ENCODE measurements at regions not wholly inside any gene's neighbourhood (a gene's known extent, or its start where the extent isn't known, plus 50 kb on each side); places are given as distances from the start of the nearest gene placed in this dataset.

DNA sequence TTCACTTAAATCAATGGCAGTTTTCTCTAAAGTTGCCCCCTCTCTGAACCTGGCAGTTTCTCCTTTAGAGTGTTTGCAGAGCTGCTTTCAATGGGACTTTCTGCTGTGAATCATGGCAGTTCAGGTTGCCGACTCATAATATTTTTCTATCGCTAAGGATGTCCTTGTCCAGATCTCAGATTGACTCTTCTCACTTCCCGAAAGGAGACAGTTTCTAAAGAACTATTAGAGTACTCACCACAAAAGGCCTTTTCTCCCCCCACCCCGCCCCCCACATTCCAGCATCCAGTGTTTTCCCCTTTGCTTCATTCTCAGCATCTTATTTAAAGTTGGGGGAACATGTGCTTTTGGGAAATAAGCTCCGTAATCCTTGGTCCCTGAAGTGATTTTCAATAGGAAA lies 443.5 kb upstream of the KLF4 start:
- H3K4me3 ChIP-seq (ENCODE audit: low read length) = peak overlapping the region; percentile 17
- peaks cover 14% of the 10 kb centered on the region for H3K4me1 ChIP-seq (ENCODE audit: control insufficient read depth, insufficient read depth, low read length)
- peak; percentile 29 for DNase-seq (ENCODE audit: low read depth)
- H3K9ac ChIP-seq (ENCODE audit: low read length) = no peak overlapping the region
- no peaks in the 10 kb centered on the region for H3K27me3 ChIP-seq (replicated peaks; ENCODE audit: control insufficient read depth, insufficient read depth, low read length)
- H3K9me3 ChIP-seq (ENCODE audit: control insufficient read depth, low read length) = no peaks in the 10 kb centered on the region
- H3K36me3 ChIP-seq (ENCODE audit: control insufficient read depth, insufficient read depth, low read length, severe bottlenecking) = no peaks in the 10 kb centered on the region

DNA sequence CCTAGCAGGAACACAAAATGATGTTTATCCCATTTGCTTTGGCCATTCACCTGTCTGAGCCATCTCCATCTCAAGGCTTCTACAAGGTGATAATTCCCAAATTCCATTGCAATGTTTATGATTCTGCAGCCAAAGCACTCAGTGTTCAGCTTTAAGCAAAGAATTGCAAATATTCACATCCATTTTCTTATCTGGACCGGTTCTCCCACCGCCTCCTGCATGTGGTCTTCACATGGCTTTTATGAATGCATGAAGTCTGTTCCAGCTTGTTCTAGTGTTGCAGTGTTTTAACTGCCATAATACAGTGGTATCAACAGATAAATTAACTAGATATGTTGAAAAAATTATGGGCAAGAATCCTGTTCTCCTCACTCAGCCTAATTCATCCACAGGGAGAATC lies 443.0 kb upstream of the KLF4 start:
- no peaks in the 10 kb centered on the region for H3K27me3 ChIP-seq (replicated peaks; ENCODE audit: control insufficient read depth, insufficient read depth, low read length)

DNA sequence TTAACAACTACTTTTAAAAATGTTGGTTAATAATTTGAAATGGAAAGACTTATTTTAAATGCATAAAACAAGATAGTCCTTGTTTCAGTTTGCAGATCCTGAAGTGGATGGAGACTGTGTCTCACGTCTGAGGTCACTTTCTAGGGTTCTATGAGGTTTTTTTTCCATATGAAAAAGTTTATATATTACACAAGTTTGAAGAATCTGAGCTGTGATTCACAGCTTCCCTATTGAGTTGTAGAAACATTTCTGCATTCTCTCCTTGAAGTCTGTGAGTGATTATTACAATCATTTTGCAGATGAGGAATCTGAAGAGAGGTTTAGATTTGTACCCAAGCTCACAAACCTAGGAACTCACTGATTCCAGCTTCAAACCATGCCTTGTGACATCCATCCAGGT lies 442.5 kb upstream of the KLF4 start:
- Histone ChIP-seq H3K36me3 (ENCODE audit: control insufficient read depth, insufficient read depth, low read length, severe bottlenecking) (no peaks in the 10 kb centered on the region), H3K4me3 (ENCODE audit: low read length) (no peak overlapping the region), H3K9me3 (ENCODE audit: control insufficient read depth, low read length) (no peaks in the 10 kb centered on the region), H3K4me1 (ENCODE audit: control insufficient read depth, insufficient read depth, low read length) (peaks cover 14% of the 10 kb centered on the region), H3K9ac (ENCODE audit: low read length) (no peak overlapping the region), H3K27me3 (replicated peaks; ENCODE audit: control insufficient read depth, insufficient read depth, low read length) (no peaks in the 10 kb centered on the region)
- peak; percentile 82 for DNase-seq (ENCODE audit: low read depth)

More for the DNA sequence above, 443.0 kb upstream of the KLF4 start:
- H3K36me3 ChIP-seq (ENCODE audit: control insufficient read depth, insufficient read depth, low read length, severe bottlenecking) = no peaks in the 10 kb centered on the region
- DNase-seq (ENCODE audit: low read depth) = peak; percentile 13
- H3K9ac ChIP-seq (ENCODE audit: low read length) = no peak overlapping the region
- peaks cover 14% of the 10 kb centered on the region for H3K4me1 ChIP-seq (ENCODE audit: control insufficient read depth, insufficient read depth, low read length)
- no peak overlapping the region for H3K4me3 ChIP-seq (ENCODE audit: low read length)
- H3K9me3 ChIP-seq (ENCODE audit: control insufficient read depth, low read length) = no peaks in the 10 kb centered on the region

DNA sequence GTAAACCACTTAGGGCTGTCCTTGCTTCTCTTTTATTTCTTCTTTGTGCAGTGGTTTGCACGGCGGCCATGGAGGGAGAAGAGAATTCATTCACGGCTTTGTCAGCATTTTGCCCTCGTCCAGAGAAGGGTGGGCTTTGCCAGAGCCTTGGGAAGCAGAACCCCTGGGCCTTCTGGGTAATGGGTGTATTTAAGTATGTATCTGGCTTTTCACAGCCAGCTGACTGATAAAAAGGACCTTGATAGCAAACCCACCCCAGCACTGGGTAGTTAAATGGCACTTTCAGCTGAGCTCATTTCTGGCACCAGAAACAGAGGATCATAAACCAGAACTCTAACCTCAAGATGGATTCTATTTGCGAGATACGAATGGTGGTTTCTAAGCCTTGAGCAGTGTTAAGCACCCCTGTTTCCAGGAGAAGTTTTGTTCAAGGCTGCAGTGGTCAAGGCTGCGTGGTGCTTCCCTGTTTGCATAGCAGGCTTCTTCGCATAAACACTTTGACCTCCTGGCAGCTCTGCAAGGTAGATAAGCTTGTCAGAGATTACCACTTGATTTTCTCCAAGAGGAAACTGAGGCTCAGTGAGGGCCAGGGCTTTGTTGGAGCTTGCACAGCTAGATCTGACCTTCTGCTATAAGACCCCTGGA lies 441.6 kb upstream of the KLF4 start:
- Histone ChIP-seq H3K9me3 (ENCODE audit: control insufficient read depth, low read length) (no peaks in the 10 kb centered on the region), H3K36me3 (ENCODE audit: control insufficient read depth, insufficient read depth, low read length, severe bottlenecking) (no peaks in the 10 kb centered on the region), H3K4me1 (ENCODE audit: control insufficient read depth, insufficient read depth, low read length) (peaks cover 14% of the 10 kb centered on the region), H3K9ac (ENCODE audit: low read length) (no peak overlapping the region), H3K27me3 (replicated peaks; ENCODE audit: control insufficient read depth, insufficient read depth, low read length) (no peaks in the 10 kb centered on the region), H3K4me3 (ENCODE audit: low read length) (no peak overlapping the region)
- DNase-seq (ENCODE audit: low read depth) = no peak

DNA sequence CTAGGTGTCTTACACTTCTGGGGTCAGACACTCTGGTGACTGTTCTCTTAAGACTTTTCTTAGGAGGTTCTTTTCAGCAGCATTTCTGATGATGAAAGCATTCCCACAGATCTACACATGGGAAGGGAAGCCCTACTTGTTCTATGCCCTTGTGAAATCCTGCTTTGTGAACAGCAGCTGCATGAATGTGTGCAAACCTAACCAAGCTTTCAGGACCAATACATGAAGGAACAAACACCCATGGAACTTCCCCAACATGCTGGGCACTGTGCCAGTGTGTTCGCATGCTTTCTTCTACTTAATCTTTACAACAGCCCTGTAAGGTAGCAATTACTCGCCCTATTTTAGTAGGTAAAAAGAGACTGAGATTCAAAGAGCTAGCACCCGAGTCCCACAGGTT lies 439.9 kb upstream of the KLF4 start:
- Histone ChIP-seq H3K9me3 (ENCODE audit: control insufficient read depth, low read length) (no peaks in the 10 kb centered on the region), H3K4me1 (ENCODE audit: control insufficient read depth, insufficient read depth, low read length) (peaks cover 14% of the 10 kb centered on the region), H3K9ac (ENCODE audit: low read length) (no peak overlapping the region), H3K36me3 (ENCODE audit: control insufficient read depth, insufficient read depth, low read length, severe bottlenecking) (no peaks in the 10 kb centered on the region), H3K27me3 (replicated peaks; ENCODE audit: control insufficient read depth, insufficient read depth, low read length) (no peaks in the 10 kb centered on the region), H3K4me3 (ENCODE audit: low read length) (no peak overlapping the region)
- DNase-seq (ENCODE audit: low read depth) = peak; percentile 73

DNA sequence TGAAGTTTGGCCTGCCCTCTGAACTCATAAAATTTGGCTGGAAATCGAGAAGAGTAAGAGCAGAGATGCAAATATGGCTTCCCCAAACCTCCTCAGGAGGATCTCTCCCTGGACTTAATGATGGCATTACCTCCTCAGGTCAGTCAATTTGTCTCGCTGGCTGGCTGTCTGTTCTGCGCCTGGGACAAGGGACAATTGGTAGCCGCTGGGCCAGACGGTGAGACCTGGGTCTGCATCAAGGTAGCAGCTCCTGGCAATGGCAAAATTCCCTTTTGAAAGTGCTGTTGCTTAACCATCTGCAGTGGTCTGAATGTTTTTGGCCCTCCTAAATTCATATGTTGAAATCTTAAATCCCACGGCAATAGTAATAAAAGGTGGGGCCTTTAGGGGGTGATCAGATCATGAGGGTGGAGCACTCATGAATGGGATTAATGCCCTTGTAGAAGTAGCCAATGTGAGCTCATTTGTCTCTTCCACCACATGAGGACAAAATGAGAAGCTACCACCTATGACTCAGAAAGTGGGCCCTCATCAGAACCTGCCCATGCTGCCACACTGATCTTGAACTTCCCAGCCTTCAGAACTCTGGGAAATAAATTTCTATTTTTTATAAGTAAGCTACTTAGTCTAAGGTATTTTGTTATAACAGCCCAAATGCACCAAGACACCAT lies 439.3 kb upstream of the KLF4 start:
- Histone ChIP-seq H3K27me3 (replicated peaks; ENCODE audit: control insufficient read depth, insufficient read depth, low read length) (no peaks in the 10 kb centered on the region), H3K4me1 (ENCODE audit: control insufficient read depth, insufficient read depth, low read length) (peaks cover 14% of the 10 kb centered on the region), H3K4me3 (ENCODE audit: low read length) (no peak overlapping the region), H3K9ac (ENCODE audit: low read length) (no peak overlapping the region), H3K9me3 (ENCODE audit: control insufficient read depth, low read length) (peaks cover 1% of the 10 kb centered on the region), H3K36me3 (ENCODE audit: control insufficient read depth, insufficient read depth, low read length, severe bottlenecking) (no peaks in the 10 kb centered on the region)
- no peak for DNase-seq (ENCODE audit: low read depth)

DNA sequence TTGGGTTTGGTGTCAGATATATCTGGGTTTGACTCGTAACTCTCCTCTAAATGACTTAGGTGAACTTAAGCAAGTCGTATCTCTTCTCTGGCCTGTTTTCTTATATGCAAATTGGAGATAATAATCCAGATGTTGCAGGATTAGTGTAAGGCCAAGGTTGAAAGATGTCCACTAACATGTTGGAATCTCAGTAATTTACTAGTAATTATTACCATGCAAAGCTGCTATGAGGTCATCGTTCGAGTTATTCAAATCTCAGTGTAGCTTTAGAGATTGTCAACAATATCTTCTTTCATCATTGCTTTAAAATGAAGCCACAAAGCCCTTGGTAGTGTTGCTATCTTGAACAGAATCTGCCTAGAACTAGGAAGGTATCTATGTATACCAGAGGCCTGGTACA lies 437.7 kb upstream of the KLF4 start:
- no peaks in the 10 kb centered on the region for H3K36me3 ChIP-seq (ENCODE audit: control insufficient read depth, insufficient read depth, low read length, severe bottlenecking)
- DNase-seq (ENCODE audit: low read depth) = no peak
- H3K4me3 ChIP-seq (ENCODE audit: low read length) = no peak overlapping the region
- H3K9me3 ChIP-seq (ENCODE audit: control insufficient read depth, low read length) = peaks cover 7% of the 10 kb centered on the region
- peaks cover 3% of the 10 kb centered on the region for H3K4me1 ChIP-seq (ENCODE audit: control insufficient read depth, insufficient read depth, low read length)
- H3K9ac ChIP-seq (ENCODE audit: low read length) = no peak overlapping the region
- no peaks in the 10 kb centered on the region for H3K27me3 ChIP-seq (replicated peaks; ENCODE audit: control insufficient read depth, insufficient read depth, low read length)

DNA sequence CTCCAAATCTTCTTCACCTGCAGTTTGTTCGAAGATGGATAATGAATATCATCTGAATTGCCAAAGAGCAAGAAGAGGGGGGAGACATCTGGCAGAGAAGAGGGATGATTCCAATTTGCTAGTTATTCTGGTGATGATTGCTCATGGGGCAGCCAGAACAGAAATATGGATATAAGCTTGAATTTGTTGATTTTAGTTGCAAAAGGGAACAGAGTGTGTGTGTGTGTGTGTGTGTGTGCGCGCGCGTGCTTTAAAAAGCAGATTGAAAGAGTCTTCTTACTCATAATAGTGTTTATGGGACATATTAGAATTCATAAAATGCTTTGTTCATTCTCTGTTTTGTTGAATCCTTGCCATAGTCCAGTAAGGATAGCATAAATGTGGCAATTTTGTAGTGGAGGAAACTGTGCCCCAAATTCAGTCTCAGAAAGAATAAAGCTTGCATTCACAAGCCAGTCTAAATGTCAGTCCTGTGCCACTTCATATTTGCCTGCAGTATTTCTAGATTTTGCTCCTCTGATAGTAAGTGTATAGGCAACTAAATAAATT lies 436.3 kb upstream of the KLF4 start:
- Histone ChIP-seq H3K4me3 (ENCODE audit: low read length) (no peak overlapping the region), H3K4me1 (ENCODE audit: control insufficient read depth, insufficient read depth, low read length) (no peaks in the 10 kb centered on the region), H3K9ac (ENCODE audit: low read length) (no peak overlapping the region), H3K9me3 (ENCODE audit: control insufficient read depth, low read length) (peaks cover 7% of the 10 kb centered on the region), H3K27me3 (replicated peaks; ENCODE audit: control insufficient read depth, insufficient read depth, low read length) (no peaks in the 10 kb centered on the region), H3K36me3 (ENCODE audit: control insufficient read depth, insufficient read depth, low read length, severe bottlenecking) (no peaks in the 10 kb centered on the region)
- no peak for DNase-seq (ENCODE audit: low read depth)

DNA sequence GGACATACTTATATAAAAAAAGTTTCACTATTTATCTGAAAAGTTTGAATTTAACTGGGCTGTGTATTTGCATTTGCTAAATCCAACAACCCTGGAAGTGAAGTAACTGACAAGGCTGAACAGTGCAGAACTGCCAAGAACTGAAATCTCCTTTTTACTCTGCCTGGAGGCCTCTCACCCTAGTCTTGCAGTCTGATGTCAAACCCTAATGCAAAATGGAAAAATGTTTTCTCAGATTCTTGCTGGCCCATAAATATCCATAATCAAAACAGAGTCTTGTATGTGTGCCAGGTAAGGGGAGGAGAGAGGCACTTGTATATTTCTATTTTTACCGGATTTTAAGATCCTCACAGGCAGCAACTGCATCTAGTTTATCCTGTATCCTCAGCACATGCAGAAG lies 432.7 kb upstream of the KLF4 start:
- no peaks in the 10 kb centered on the region for H3K4me1 ChIP-seq (ENCODE audit: control insufficient read depth, insufficient read depth, low read length)

DNA sequence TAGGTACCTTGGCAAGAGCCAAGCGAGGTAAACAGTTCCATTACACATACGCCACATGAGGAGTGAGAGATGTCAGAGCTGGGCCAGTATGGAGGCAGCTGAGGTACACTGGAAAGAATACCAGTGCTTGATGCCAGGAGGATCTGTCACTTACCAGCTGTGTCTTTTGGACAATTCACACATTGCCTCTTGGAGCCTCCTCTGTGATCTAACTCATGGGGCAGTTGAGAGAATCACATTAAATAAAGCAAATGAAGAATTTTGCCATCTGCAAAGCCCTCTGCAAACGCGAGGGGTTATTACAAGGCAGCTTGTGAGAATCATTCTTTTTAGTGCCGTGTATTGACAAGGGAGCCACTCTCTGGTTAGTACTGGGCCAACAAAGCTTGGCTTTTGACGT lies 429.7 kb upstream of the KLF4 start:
- H3K27me3 ChIP-seq (replicated peaks; ENCODE audit: control insufficient read depth, insufficient read depth, low read length) = no peaks in the 10 kb centered on the region
- peaks cover 7% of the 10 kb centered on the region for H3K9me3 ChIP-seq (ENCODE audit: control insufficient read depth, low read length)
- DNase-seq (ENCODE audit: low read depth) = no peak
- H3K4me3 ChIP-seq (ENCODE audit: low read length) = no peak overlapping the region
- H3K36me3 ChIP-seq (ENCODE audit: control insufficient read depth, insufficient read depth, low read length, severe bottlenecking) = no peaks in the 10 kb centered on the region
- H3K9ac ChIP-seq (ENCODE audit: low read length) = no peak overlapping the region
- H3K4me1 ChIP-seq (ENCODE audit: control insufficient read depth, insufficient read depth, low read length) = no peaks in the 10 kb centered on the region

More for the DNA sequence above, 432.7 kb upstream of the KLF4 start:
- no peak overlapping the region for H3K9ac ChIP-seq (ENCODE audit: low read length)
- H3K9me3 ChIP-seq (ENCODE audit: control insufficient read depth, low read length) = peaks cover 7% of the 10 kb centered on the region
- no peaks in the 10 kb centered on the region for H3K36me3 ChIP-seq (ENCODE audit: control insufficient read depth, insufficient read depth, low read length, severe bottlenecking)
- DNase-seq (ENCODE audit: low read depth) = peak; percentile 45
- H3K4me3 ChIP-seq (ENCODE audit: low read length) = no peak overlapping the region
- no peaks in the 10 kb centered on the region for H3K27me3 ChIP-seq (replicated peaks; ENCODE audit: control insufficient read depth, insufficient read depth, low read length)

DNA sequence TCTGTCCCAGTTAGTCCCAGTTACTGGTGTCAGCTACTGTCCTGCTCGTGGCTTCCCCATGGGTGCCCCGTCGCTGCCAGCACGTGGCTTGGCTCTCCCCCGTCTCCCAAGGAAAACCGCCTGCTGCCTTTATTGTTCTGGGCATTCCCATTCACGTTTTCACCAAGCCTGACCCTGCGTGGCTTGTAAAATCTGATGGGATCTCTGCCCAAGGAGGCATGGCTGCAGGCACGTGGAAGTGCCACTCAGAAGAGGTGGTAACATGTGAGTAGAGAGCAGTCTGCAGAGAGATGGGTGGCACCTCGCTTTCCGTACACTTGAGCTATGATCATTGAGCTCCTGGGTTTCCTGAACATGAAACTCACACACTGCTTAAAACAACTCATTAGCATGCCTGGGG lies 429.2 kb upstream of the KLF4 start:
- H3K4me1 ChIP-seq (ENCODE audit: control insufficient read depth, insufficient read depth, low read length) = no peaks in the 10 kb centered on the region
- H3K27me3 ChIP-seq (replicated peaks; ENCODE audit: control insufficient read depth, insufficient read depth, low read length) = no peaks in the 10 kb centered on the region
- peaks cover 8% of the 10 kb centered on the region for H3K9me3 ChIP-seq (ENCODE audit: control insufficient read depth, low read length)
- H3K36me3 ChIP-seq (ENCODE audit: control insufficient read depth, insufficient read depth, low read length, severe bottlenecking) = no peaks in the 10 kb centered on the region
- H3K4me3 ChIP-seq (ENCODE audit: low read length) = no peak overlapping the region
- H3K9ac ChIP-seq (ENCODE audit: low read length) = no peak overlapping the region
- DNase-seq (ENCODE audit: low read depth) = no peak
